SK-N-SH (cell line): ENCODE measurements at regions not wholly inside any gene's neighbourhood (a gene's known extent, or its start where the extent isn't known, plus 50 kb on each side); places are given as distances from the start of the nearest gene placed in this dataset.

Source experiments
- CHD2 ChIP-seq: fragments of 150-350 bp; IDR thresholded peaks from 2 replicates; pipeline ENCODE4 v1.6.1; 2018; ENCODE audit warnings: low read length; ENCODE audit not compliant: partially characterized antibody
- EP300 ChIP-seq, 2 experiments: IDR thresholded peaks; 2 replicates each; pipeline versions ENCODE4 v1.4.0 to v1.6.1; 2012; ENCODE audit warnings: borderline replicate concordance in 1 of 2, low read depth in 1 of 2, low read length in 1 of 2
- EZH2phosphoT487 ChIP-seq: fragments of 200-600 bp; sonication (generic); IDR thresholded peaks from 2 replicates; pipeline ENCODE4 v1.6.1; 2017; ENCODE audit warnings: low read depth, mixed run types, mild to moderate bottlenecking, antibody characterized with exemption, moderate library complexity, borderline replicate concordance
- JUND ChIP-seq: IDR thresholded peaks from 2 replicates; pipeline ENCODE4 v1.4.0; 2012
- RXRA ChIP-seq: IDR thresholded peaks from 2 replicates; pipeline ENCODE4 v1.4.0; 2012; ENCODE audit warnings: low read depth, mild to moderate bottlenecking, borderline replicate concordance
- SIN3A ChIP-seq: IDR thresholded peaks from 2 replicates; pipeline ENCODE4 v1.6.1; 2012; ENCODE audit warnings: low read depth, mild to moderate bottlenecking, low read length, moderate library complexity, borderline replicate concordance
- SMC3 ChIP-seq: IDR thresholded peaks from 2 replicates; pipeline ENCODE4 v1.6.1; 2012; ENCODE audit warnings: low read depth, low read length, improper control_type of control experiment
- TAF1 ChIP-seq: IDR thresholded peaks from 2 replicates; pipeline ENCODE4 v1.6.1; 2012; ENCODE audit warnings: low read depth, mild to moderate bottlenecking, low read length, moderate library complexity, borderline replicate concordance
- TCF12 ChIP-seq: IDR thresholded peaks from 2 replicates; pipeline ENCODE4 v1.4.0; 2012
- TF ChIP-seq, protein P1 (sequence below): fragments of 200-600 bp; sonication (generic); IDR thresholded peaks from 2 replicates; pipeline ENCODE4 v1.6.1; 2017; ENCODE audit warnings: antibody characterized with exemption, mild to moderate bottlenecking, moderate library complexity

DNA sequence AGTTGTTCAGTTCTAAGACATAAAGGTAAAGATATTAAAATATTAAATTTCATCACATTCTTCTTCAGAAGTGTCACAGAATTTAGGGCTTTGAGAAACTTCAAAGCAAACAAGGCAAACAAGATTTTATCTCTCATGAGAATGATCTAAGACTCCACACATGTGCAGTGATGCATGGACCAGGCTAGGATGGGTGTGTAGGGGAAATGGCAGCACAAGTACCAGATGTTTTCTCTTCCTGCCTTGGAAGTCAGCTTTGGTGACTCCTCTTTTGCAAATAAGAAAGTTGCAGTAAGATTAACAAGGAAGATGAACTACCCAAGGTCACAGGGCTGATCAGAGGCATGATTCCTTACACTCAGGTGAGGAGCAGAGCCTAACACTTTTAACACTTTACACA lies 163.8 kb upstream of the LMNTD1 start:
- TF ChIP-seq, protein P1, sequence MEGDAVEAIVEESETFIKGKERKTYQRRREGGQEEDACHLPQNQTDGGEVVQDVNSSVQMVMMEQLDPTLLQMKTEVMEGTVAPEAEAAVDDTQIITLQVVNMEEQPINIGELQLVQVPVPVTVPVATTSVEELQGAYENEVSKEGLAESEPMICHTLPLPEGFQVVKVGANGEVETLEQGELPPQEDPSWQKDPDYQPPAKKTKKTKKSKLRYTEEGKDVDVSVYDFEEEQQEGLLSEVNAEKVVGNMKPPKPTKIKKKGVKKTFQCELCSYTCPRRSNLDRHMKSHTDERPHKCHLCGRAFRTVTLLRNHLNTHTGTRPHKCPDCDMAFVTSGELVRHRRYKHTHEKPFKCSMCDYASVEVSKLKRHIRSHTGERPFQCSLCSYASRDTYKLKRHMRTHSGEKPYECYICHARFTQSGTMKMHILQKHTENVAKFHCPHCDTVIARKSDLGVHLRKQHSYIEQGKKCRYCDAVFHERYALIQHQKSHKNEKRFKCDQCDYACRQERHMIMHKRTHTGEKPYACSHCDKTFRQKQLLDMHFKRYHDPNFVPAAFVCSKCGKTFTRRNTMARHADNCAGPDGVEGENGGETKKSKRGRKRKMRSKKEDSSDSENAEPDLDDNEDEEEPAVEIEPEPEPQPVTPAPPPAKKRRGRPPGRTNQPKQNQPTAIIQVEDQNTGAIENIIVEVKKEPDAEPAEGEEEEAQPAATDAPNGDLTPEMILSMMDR, result no peak
- TF ChIP-seq SIN3A, result no peak
- no peak for TF ChIP-seq TCF12
- no peak for TF ChIP-seq EP300 (IDR thresholded peaks at IDR 0.05; ENCODE audit: borderline replicate concordance in 1 of 2, low read depth in 1 of 2, low read length in 1 of 2)
- no peak for TF ChIP-seq SMC3
- no peak for TF ChIP-seq TAF1
- TF ChIP-seq JUND, result no peak
- TF ChIP-seq RXRA, result no peak
- no peak for TF ChIP-seq CHD2
- no peak for TF ChIP-seq EZH2phosphoT487
